ENCODE measurements at regions not wholly inside any gene's neighbourhood (a gene's known extent, or its start where the extent isn't known, plus 50 kb on each side); places are given as distances from the start of the nearest gene placed in this dataset.

- no peaks in the 10 kb centered on the region for H3K9me3 ChIP-seq (replicated peaks in 1 of 2; ENCODE audit: control insufficient read depth in 1 of 2, insufficient read depth in 1 of 2, low read length in 2 of 2)
- peaks cover 0 to 17% (median 4%) of the 10 kb centered on the region in 7 donors for H3K9me3 Mint-ChIP-seq
- H3K27me3 ChIP-seq (ENCODE audit: control insufficient read depth in 2 of 2, insufficient read depth in 2 of 2, low read length in 2 of 2) = no peaks in the 10 kb centered on the region
- H3K36me3 ChIP-seq (replicated peaks in 1 of 2; ENCODE audit: control insufficient read depth in 1 of 2, insufficient read depth in 2 of 2, low read length in 2 of 2) = no peaks in the 10 kb centered on the region
- 71% methylated on average over 1 of the region's 1 CpG for WGBS (ENCODE audit: insufficient coverage)
- H3K27ac ChIP-seq (ENCODE audit: low read depth in 1 of 2, low read length in 2 of 2) = no peak overlapping the region
- H3K4me2 ChIP-seq (replicated peaks; ENCODE audit: extremely low read depth, low read length, poor library complexity, severe bottlenecking) = no peak overlapping the region
- H3K9ac ChIP-seq (ENCODE audit: insufficient read depth, low read length, poor library complexity, severe bottlenecking) = no peak overlapping the region
- no peaks in the 10 kb centered on the region for H4K20me1 ChIP-seq (ENCODE audit: insufficient read depth, low read length)
- H3K4me3 Mint-ChIP-seq = no peak overlapping the region
- no peaks in the 10 kb centered on the region for H3K4me1 ChIP-seq (ENCODE audit: control insufficient read depth in 1 of 2, insufficient read depth in 2 of 2, low read length in 2 of 2)
- H3K27me3 Mint-ChIP-seq (ENCODE audit: low read depth in 3 of 3) = peaks cover 0 to 1% (median 0%) of the 10 kb centered on the region in 3 donors
- H3K4me1 Mint-ChIP-seq = no peaks in the 10 kb centered on the region
- DNase-seq = no peak
- no peaks in the 10 kb centered on the region for H3K36me3 Mint-ChIP-seq
- no peak overlapping the region for H3K27ac Mint-ChIP-seq
- no peak overlapping the region for H3K4me3 ChIP-seq (replicated peaks in 1 of 3; ENCODE audit: low read depth in 2 of 3, low read length in 3 of 3)
- TF ChIP-seq CTCF (IDR thresholded peaks at IDR 0.05) = no peak
- intact Hi-C loops (cut with micrococcal nuclease) = no loop called here
- no peaks in the 10 kb centered on the region for H3K79me2 ChIP-seq (ENCODE audit: insufficient read depth, low read length)
- H2AFZ ChIP-seq (ENCODE audit: insufficient read depth, low read depth, low read length, poor library complexity, severe bottlenecking) = no peak overlapping the region
Measured at GRCh38 chr6:9675122-9675521, 739.8 kb downstream of the TFAP2A start.

- H3K27me3 Mint-ChIP-seq (ENCODE audit: low read depth in 3 of 3) = peaks cover 0 to 3% (median 0%) of the 10 kb centered on the region in 3 donors
- Histone ChIP-seq H3K9me3 (replicated peaks in 1 of 2; ENCODE audit: control insufficient read depth in 1 of 2, insufficient read depth in 1 of 2, low read length in 2 of 2) (peaks cover 0 to 3% of the 10 kb centered on the region in 2 donors), H3K9ac (ENCODE audit: insufficient read depth, low read length, poor library complexity, severe bottlenecking) (no peak overlapping the region), H2AFZ (ENCODE audit: insufficient read depth, low read depth, low read length, poor library complexity, severe bottlenecking) (no peak overlapping the region), H3K27me3 (ENCODE audit: control insufficient read depth in 2 of 2, insufficient read depth in 2 of 2, low read length in 2 of 2) (no peaks in the 10 kb centered on the region), H4K20me1 (ENCODE audit: insufficient read depth, low read length) (no peaks in the 10 kb centered on the region), H3K27ac (ENCODE audit: low read depth in 1 of 2, low read length in 2 of 2) (no peak overlapping the region), H3K4me3 (replicated peaks in 1 of 3; ENCODE audit: low read depth in 2 of 3, low read length in 3 of 3) (no peak overlapping the region), H3K36me3 (replicated peaks in 1 of 2; ENCODE audit: control insufficient read depth in 1 of 2, insufficient read depth in 2 of 2, low read length in 2 of 2) (no peaks in the 10 kb centered on the region), H3K4me2 (replicated peaks; ENCODE audit: extremely low read depth, low read length, poor library complexity, severe bottlenecking) (no peak overlapping the region), H3K4me1 (ENCODE audit: control insufficient read depth in 1 of 2, insufficient read depth in 2 of 2, low read length in 2 of 2) (no peaks in the 10 kb centered on the region), H3K79me2 (ENCODE audit: insufficient read depth, low read length) (no peaks in the 10 kb centered on the region)
- H3K9me3 Mint-ChIP-seq = peaks cover 0 to 3% (median 2%) of the 10 kb centered on the region in 7 donors
- WGBS (ENCODE audit: insufficient coverage) = 83% methylated on average over 4 of the region's 4 CpGs
- no peaks in the 10 kb centered on the region for H3K4me1 Mint-ChIP-seq
- intact Hi-C loops (cut with micrococcal nuclease) = no loop called here
- no peak overlapping the region for H3K27ac Mint-ChIP-seq
- no peak overlapping the region for H3K4me3 Mint-ChIP-seq
- DNase-seq = no peak
- TF ChIP-seq CTCF (IDR thresholded peaks at IDR 0.05) = no peak
- H3K36me3 Mint-ChIP-seq = no peaks in the 10 kb centered on the region
Measured at GRCh38 chr6:9659848-9660247, 755.0 kb downstream of the TFAP2A start.
